GM19455 (cell line): ENCODE measurements at regions not wholly inside any gene's neighbourhood (a gene's known extent, or its start where the extent isn't known, plus 50 kb on each side); places are given as distances from the start of the nearest gene placed in this dataset.

Experiments used
- ATAC-seq: cut with Tn5 transposase; IDR thresholded peaks from one replicate; pipeline ENCODE4 v1.9.1; 2021; ENCODE audit not compliant: unreplicated experiment

DNA sequence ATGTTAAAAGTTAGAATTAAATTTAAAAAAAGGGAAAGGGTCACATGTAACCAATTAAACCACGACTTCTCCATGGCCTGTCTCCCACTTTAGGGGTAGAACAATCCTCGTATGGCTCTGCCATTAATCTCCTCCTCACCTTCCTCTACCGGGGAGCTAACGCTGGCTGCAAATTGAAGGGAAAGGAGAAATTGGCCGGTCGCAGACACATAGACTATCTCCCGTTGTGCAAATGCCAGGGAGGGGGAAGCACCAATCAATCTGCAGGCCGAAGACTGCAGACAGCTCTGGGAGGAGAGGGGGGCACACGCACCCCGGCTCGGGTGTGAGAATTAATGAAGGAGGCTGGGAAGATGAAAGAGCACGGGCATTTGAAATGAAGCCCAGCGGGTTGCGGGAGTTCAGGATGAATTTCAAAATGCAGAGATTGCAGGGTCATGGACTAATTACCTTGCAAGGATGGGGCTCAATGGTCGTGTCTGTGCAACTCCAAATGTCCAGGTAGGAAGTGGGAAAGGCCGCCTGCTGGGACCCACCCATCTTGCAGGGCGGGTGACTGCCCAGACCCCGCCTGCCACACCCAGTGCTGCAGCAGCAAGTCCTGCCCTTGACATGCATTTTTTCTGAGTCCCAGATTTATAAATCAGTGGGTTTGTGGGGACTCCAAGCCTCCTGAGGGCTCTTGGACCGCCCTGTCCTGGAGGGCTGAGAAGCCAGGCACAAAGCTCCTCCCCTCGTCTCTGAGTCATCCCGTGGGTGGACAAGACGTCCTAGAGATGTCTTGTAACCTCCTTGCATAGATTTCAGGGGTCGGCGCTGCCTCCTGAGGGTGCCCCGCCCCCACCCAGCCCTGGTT is 534.2 kb downstream of the TBC1D22A start:
- no peak for ATAC-seq

DNA sequence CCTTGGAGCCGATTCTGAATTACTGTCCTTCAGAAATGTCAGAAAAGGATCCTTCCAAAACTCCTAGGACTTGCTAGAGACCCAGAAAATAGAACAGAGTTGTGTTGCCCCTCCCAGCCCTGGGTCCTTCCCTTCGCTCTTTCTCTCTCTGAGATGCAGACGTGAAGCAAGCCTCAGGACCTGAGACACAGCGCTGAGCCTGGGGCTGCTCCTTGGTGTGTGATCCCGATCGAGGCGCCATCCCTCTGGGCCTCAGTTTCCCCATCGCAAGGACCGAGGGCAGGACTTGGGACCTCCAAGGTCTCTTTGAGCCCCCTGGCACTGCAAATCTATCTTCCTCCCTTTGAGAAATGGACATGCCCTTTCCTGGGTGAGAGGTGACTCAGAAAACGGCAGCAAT is 533.5 kb downstream of the TBC1D22A start:
- ATAC-seq: no peak

GRCh38 chr22:47295226-47295901 is 532.9 kb downstream of the TBC1D22A start:
- no peak for ATAC-seq

GRCh38 chr22:47294576-47294975 is 532.1 kb downstream of the TBC1D22A start:
- no peak for ATAC-seq

DNA sequence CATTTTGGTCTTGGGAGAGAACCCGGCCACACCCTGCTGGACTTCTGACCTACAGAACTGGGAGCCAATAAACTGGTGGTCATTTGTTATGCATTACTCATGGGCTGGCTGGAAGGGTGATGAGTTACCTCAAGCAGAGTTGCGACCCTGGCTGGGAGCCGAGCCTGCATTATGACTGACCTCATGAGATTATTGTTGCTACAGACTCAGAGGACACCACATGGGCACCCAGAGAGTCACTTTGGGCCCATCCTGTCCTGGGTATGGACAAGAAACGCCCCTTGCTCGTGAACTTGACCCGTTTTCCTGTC is 531.7 kb downstream of the TBC1D22A start:
- ATAC-seq: no peak

DNA sequence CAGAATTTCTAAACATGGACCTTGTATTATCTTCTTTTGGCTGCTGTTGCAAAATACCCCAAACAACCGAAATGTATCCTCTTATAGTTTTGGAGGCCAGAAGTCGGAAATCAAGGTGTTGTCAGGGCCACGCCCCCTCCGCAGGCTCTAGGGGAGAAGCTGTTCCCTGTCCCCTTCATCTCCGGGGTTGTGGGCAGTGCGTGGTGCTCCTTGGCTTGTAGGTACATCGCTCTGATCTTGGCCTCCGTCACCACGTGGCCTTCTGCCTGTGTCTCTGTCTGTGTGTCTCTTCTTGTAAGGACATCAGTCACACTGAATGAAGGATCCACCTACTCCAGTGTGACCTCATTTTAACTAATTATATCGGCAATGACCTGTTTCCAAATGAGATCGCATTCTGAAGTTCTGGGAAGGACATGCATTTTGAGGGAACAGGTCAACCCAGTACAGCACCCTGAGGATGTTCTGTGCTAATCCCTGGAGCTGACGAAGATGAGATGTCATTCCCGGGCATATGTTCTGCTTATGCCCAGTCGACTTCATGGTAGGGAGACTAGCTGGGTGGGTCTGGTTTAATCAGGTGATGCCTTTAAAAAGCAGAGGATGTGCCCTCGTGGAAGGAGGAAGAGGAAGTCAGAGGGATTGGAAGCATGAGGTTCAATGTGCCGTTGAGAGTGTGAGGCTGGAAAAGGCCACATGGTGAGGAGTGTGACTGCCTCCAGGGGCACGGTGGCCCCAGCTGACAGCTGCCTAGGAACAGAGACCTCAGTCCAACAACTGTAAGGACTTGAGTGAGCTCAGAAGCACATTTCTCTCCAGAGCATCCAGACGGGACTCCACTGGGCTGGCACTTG is 531.1 kb downstream of the TBC1D22A start:
- ATAC-seq: no peak

DNA sequence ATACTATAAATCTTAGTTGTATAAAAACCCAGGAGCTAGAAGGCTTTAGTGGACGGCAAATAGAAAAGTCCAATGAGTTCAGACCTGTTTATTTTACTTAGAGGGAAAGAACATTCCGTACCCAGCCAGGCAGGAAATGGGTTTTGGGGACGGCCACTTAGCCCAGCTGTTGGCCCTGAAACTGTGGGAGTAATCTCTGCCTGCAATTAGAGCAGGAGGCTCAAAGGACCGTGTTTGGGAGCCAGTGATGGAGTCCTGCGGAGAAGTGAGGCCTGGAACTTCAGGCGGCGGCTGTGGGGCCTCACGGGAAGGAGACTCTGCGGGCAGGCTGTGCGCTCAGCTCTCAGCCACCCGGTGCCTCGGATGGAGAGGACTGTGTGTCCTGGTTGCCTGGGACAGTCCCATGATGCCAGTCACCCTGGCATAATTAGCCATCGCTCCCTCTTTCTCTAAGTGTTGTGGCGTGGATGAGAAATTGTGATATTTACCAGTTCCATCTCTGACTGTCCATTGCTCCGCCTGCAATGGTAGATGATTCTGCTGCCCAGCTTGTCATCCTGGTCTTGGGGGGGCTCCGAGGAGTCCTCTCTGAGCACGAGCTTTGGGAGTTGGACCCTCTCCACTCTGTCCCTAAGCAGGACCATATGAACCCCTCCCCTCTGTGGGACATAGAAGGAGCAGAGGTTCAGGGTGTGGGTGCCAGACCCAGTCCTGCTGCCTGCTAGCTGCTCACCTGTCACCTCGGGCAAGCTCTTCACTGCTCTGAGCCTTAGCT is 530.3 kb downstream of the TBC1D22A start:
- no peak for ATAC-seq

GRCh38 chr22:47291565-47292495 is 529.4 kb downstream of the TBC1D22A start:
- no peak for ATAC-seq

GRCh38 chr22:47290706-47291430 is 528.4 kb downstream of the TBC1D22A start:
- no peak for ATAC-seq

GRCh38 chr22:47289336-47289985 is 527.0 kb downstream of the TBC1D22A start:
- no peak for ATAC-seq

DNA sequence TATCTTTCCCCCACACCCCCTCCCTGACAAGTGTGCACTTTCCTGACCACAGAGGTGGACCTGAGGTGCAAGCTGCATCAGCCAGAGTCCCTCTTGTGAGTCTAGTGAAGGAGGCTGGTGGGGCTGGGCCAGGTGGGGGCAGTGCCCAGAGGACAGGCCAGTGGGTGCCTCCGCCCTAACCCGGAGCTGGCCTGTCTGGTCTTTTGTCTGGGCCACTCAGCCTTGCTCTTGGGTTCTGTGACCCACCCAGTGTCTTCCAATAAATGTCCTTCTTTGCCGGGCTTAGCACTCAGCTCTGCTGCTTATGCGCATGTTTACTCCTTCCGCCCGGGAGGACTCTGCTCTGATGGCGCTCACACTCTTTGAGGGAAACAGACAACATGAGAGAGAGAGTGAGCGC is 526.2 kb downstream of the TBC1D22A start:
- no peak for ATAC-seq

DNA sequence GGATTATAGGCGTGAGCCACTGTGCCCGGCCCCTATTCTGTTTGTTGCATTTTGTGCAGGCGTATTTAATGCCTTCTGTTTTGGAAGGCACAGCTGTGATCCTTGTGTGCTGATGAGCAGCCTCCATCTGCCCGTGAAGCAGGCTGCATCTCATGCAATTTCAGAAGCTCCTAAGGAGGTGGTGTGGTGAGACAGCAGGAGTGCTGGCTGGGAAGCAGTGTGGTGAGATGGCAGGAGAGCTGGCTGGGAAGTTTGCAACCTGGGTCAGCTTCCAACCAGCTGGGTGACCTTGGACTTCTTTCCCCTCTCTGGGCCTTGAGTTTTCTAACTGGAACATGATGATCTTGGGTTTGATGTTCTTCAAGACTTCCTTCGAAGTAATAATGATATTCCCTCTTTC is 525.1 kb downstream of the TBC1D22A start:
- ATAC-seq: no peak

DNA sequence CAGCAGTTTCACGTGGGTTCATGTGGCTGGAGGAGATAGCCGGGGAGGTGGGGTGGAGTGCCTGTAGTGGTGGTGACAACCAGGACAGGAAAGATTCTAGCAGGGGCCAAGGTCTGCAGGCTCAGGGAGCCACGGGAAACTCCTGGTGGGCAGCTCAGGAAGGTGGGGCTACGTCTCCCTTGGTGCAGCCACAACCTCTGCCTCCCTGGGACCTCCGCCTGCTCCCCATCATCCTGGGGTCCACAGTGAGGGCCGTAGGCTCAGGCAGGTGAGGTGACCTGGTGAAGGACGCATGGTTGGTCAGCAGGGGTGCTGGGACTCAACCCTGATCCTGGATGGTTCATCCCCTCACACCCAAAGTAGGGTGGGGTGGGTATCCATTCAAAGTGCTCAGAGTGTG is 524.1 kb downstream of the TBC1D22A start:
- no peak for ATAC-seq

DNA sequence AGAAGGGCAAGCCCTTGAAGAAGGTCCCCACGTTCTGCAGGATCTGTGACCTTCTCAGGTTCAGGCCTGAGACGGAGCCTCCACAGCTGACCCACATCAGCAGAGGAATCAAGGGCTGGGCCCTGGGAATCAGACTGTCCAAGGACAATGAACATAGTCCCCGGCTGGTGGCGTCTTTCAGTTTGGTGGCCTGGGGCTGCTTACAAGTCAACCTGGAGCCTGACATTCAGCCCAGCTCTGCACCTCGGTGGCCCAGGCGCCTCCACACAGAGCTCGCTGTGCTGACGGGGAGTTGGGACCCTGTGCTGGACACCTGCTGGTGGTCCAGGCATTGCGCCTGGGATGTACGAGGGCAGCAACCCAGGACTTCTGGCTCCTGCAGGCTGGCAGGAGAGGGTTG is 523.5 kb downstream of the TBC1D22A start:
- no peak for ATAC-seq

DNA sequence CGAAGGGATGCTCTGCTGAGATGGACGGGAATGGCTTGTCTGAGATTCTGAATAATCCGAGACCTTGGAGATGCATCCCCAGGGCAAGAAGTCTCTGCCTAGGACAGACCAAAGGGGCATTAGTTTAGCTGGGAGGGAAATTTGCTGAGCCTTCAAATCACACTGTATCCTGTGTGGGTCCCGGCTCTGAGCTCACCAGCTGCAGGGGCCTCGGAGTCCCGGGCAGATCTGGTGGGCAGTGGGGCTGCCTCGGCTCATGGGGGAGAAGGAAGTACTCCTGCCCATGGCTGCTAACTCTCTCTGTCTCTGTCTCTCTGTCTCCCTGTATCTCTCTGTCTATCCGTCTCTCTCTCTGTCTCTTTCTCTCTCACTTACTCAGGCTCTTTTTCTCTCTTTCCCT is 522.4 kb downstream of the TBC1D22A start:
- ATAC-seq: no peak

DNA sequence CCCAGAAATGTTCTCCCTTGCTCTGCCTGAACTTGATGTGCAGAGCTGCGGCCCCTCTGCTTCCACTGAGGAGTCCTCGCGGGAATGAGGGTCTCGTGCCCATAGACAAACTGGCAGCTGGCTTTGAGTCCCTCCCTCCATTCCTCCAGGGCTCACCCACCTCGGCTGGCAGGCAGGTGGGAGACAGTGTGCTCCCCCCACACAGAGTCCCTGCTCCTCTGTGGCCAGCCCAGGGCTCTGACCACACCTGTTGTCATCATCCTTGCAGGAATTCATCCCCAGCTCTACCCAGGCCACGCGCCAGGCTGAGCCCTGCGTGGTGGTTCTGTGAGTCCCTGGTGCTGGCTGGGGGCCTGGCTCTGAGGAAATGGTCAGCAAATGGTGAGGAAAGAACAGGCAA is 521.9 kb downstream of the TBC1D22A start:
- no peak for ATAC-seq

GRCh38 chr22:47283616-47284270 is 521.3 kb downstream of the TBC1D22A start:
- ATAC-seq: no peak

GRCh38 chr22:47282851-47283250 is 520.4 kb downstream of the TBC1D22A start:
- ATAC-seq: no peak
